HL-60 (cell line): ENCODE measurements at regions not wholly inside any gene's neighbourhood (a gene's known extent, or its start where the extent isn't known, plus 50 kb on each side); places are given as distances from the start of the nearest gene placed in this dataset.

Experiments used
- CTCF ChIP-seq: IDR thresholded peaks from one replicate; pipeline ENCODE4 v1.5.1; 2011; ENCODE audit warnings: low read length, control low read depth, inconsistent platforms; ENCODE audit not compliant: insufficient read depth
- GABPA ChIP-seq: IDR thresholded peaks from 2 replicates; pipeline ENCODE4 v1.6.1; 2012; ENCODE audit warnings: low read depth
- POLR2AphosphoS5 ChIP-seq: IDR thresholded peaks from 2 replicates; pipeline ENCODE4 v1.6.1; 2012; ENCODE audit warnings: low read depth
- REST ChIP-seq: IDR thresholded peaks from 2 replicates; pipeline ENCODE4 v1.6.1; 2012; ENCODE audit warnings: low read depth; ENCODE audit not compliant: insufficient replicate concordance
- SPI1 ChIP-seq: IDR thresholded peaks from 2 replicates; pipeline ENCODE4 v1.6.1; 2012; ENCODE audit warnings: low read depth, mild to moderate bottlenecking, borderline replicate concordance

- TF ChIP-seq CTCF (no peak), POLR2AphosphoS5 (no peak), REST (no peak), GABPA (no peak), SPI1 (no peak)
These were observed 919.7 kb upstream of the GYPC start for GRCh38 chr2:125736306-125736705.
